ENCODE measurements at regions not wholly inside any gene's neighbourhood (a gene's known extent, or its start where the extent isn't known, plus 50 kb on each side); places are given as distances from the start of the nearest gene placed in this dataset.

GRCh38 chr12:91986084-91986483 lies 159.6 kb downstream of the BTG1 start:
- H3K27me3 ChIP-seq: no peaks in the 10 kb centered on the region

GRCh38 chr12:91985002-91985787 lies 160.5 kb downstream of the BTG1 start:
- Histone ChIP-seq H3K27me3 (no peaks in the 10 kb centered on the region), H3K4me3 (no peak overlapping the region), H3K4me1 (no peaks in the 10 kb centered on the region), H3K36me3 (no peaks in the 10 kb centered on the region), H3K9me3 (no peaks in the 10 kb centered on the region), H3K27ac (no peak overlapping the region)
- DNase-seq (no peak), ATAC-seq (no peak)
- WGBS (ENCODE audit: insufficient coverage, low coverage, low lambda C conversion rate, missing lambda C conversion rate): 69% methylated on average over 8 of the region's 8 CpGs
- TF ChIP-seq POLR2A (IDR thresholded peaks at IDR 0.05) (no peak), CTCF (IDR thresholded peaks at IDR 0.05) (no peak)
- intact Hi-C loops (cut with DNase I): no loop called here

More at GRCh38 chr12:91986084-91986483, 159.6 kb downstream of the BTG1 start:
- no peaks in the 10 kb centered on the region for H3K9me3 ChIP-seq
- 61% methylated on average over 2 of the region's 2 CpGs for WGBS (ENCODE audit: insufficient coverage, low coverage, low lambda C conversion rate, missing lambda C conversion rate)
- peak in 1 of 4 donors; percentile 28 for ATAC-seq
- DNase-seq: no peak
- H3K36me3 ChIP-seq: no peaks in the 10 kb centered on the region
- no peaks in the 10 kb centered on the region for H3K4me1 ChIP-seq
- no peak overlapping the region for H3K27ac ChIP-seq
- no peak overlapping the region for H3K4me3 ChIP-seq
- TF ChIP-seq POLR2A (IDR thresholded peaks at IDR 0.05) (no peak), CTCF (IDR thresholded peaks at IDR 0.05) (no peak)
- intact Hi-C loops (cut with DNase I): no loop called here

- Histone ChIP-seq H3K4me3 (no peak overlapping the region), H3K27me3 (no peaks in the 10 kb centered on the region), H3K27ac (no peak overlapping the region), H3K9me3 (no peaks in the 10 kb centered on the region), H3K36me3 (no peaks in the 10 kb centered on the region), H3K4me1 (no peaks in the 10 kb centered on the region)
- intact Hi-C loops (cut with DNase I): no loop called here
- ATAC-seq (no peak), DNase-seq (no peak)
- TF ChIP-seq CTCF (IDR thresholded peaks at IDR 0.05): no peak
- TF ChIP-seq POLR2A (IDR thresholded peaks at IDR 0.05): no peak
- WGBS (ENCODE audit: insufficient coverage, low coverage, low lambda C conversion rate, missing lambda C conversion rate): 55% methylated on average over 5 of the region's 5 CpGs
Observed at GRCh38 chr12:91984556-91984955, 161.1 kb downstream of the BTG1 start.

GRCh38 chr12:91983935-91984334 lies 161.7 kb downstream of the BTG1 start:
- H3K9me3 ChIP-seq: no peaks in the 10 kb centered on the region
- WGBS (ENCODE audit: insufficient coverage, low coverage, low lambda C conversion rate, missing lambda C conversion rate): 90% methylated on average over 3 of the region's 3 CpGs
- no peak overlapping the region for H3K27ac ChIP-seq
- no peak overlapping the region for H3K4me3 ChIP-seq
- H3K36me3 ChIP-seq: no peaks in the 10 kb centered on the region
- TF ChIP-seq CTCF (IDR thresholded peaks at IDR 0.05) (no peak), POLR2A (IDR thresholded peaks at IDR 0.05) (no peak)
- intact Hi-C loops (cut with DNase I): no loop called here
- no peaks in the 10 kb centered on the region for H3K27me3 ChIP-seq
- ATAC-seq: no peak
- no peak for DNase-seq
- no peaks in the 10 kb centered on the region for H3K4me1 ChIP-seq

Measured in right lobe of liver (tissue), 6 donors.